Fibroblast of lung (primary cell): ENCODE measurements at regions not wholly inside any gene's neighbourhood (a gene's known extent, or its start where the extent isn't known, plus 50 kb on each side); places are given as distances from the start of the nearest gene placed in this dataset.

Experiments used
- DNase-seq, 2 donors: peaks; one replicate each; pipeline versions ENCODE4 v3.0.0 to v3.0.0-alpha.2; 2010; ENCODE audit warnings: low read depth in 2 of 2
- H2AFZ ChIP-seq: 2 replicates; pipeline ENCODE4 v1.5.1; 2012; ENCODE audit warnings: low read length, control low read depth, inconsistent platforms
- H3K27ac ChIP-seq: 2 replicates; pipeline ENCODE4 v1.5.1; 2011; ENCODE audit warnings: low read length, control low read depth; ENCODE audit not compliant: insufficient read depth
- H3K27me3 ChIP-seq: 2 replicates; pipeline ENCODE4 v1.5.1; 2011; ENCODE audit warnings: mild to moderate bottlenecking, low read length; ENCODE audit not compliant: control insufficient read depth, insufficient read depth
- H3K36me3 ChIP-seq: 2 replicates; pipeline ENCODE4 v1.5.1; 2011; ENCODE audit warnings: low read length; ENCODE audit not compliant: control insufficient read depth, insufficient read depth
- H3K4me1 ChIP-seq: 2 replicates; pipeline ENCODE4 v1.5.1; 2011; ENCODE audit warnings: low read length; ENCODE audit not compliant: control insufficient read depth, insufficient read depth; ENCODE audit errors: extremely low read depth
- H3K4me2 ChIP-seq: 2 replicates; pipeline ENCODE4 v1.5.1; 2011; ENCODE audit warnings: low read length, control low read depth; ENCODE audit not compliant: insufficient read depth; ENCODE audit errors: extremely low read depth
- H3K4me3 ChIP-seq, 4 experiments: fragments of 200-600 bp in 1 of 4; sonication (generic) in 1 of 4; replicated peaks in 1 of 4; 2 replicates each; pipeline ENCODE4 v1.5.1; 2011 to 2016; ENCODE audit warnings: low read length in 4 of 4, low read depth in 3 of 4, mild to moderate bottlenecking in 3 of 4, control low read depth in 2 of 4, inconsistent platforms in 1 of 4, mixed read lengths in 1 of 4; ENCODE audit not compliant: insufficient read depth in 1 of 4; ENCODE audit errors: control extremely low read depth in 1 of 4
- H3K79me2 ChIP-seq: 2 replicates; pipeline ENCODE4 v1.5.1; 2012; ENCODE audit warnings: mild to moderate bottlenecking, low read length, inconsistent platforms; ENCODE audit not compliant: control insufficient read depth, insufficient read depth
- H3K9ac ChIP-seq: 2 replicates; pipeline ENCODE4 v1.5.1; 2011; ENCODE audit warnings: mild to moderate bottlenecking, low read length, control low read depth; ENCODE audit not compliant: insufficient read depth
- H3K9me3 ChIP-seq: 2 replicates; pipeline ENCODE4 v1.5.1; 2012; ENCODE audit warnings: low read depth, low read length; ENCODE audit not compliant: control insufficient read depth, insufficient read depth
- H4K20me1 ChIP-seq: 2 replicates; pipeline ENCODE4 v1.5.1; 2011; ENCODE audit warnings: low read length; ENCODE audit not compliant: control insufficient read depth, insufficient read depth; ENCODE audit errors: extremely low read depth
- CTCF ChIP-seq, 2 donors: IDR thresholded peaks in 1 of 2; conservative IDR thresholded peaks in 1 of 2; 1 replicate in 1 of 2; 2 replicates in 1 of 2; pipeline ENCODE4 v1.5.1; 2011 to 2012; ENCODE audit warnings: low read length in 2 of 2, control low read depth in 1 of 2, inconsistent platforms in 1 of 2, low read depth in 1 of 2, mild to moderate bottlenecking in 1 of 2
- EZH2 ChIP-seq: IDR thresholded peaks from 2 replicates; pipeline ENCODE4 v1.5.1; 2012; ENCODE audit warnings: low read length, control low read depth, mild to moderate bottlenecking; ENCODE audit errors: missing control alignments

GRCh38 chr15:81454024-81454423 is 80.0 kb upstream of the TMC3 start:
- Histone ChIP-seq H3K79me2 (no peaks in the 10 kb centered on the region), H4K20me1 (no peaks in the 10 kb centered on the region), H2AFZ (no peak overlapping the region), H3K27ac (no peak overlapping the region), H3K9ac (no peak overlapping the region), H3K9me3 (no peaks in the 10 kb centered on the region), H3K36me3 (no peaks in the 10 kb centered on the region), H3K4me1 (no peaks in the 10 kb centered on the region), H3K4me2 (no peak overlapping the region), H3K4me3 (no peak overlapping the region), H3K27me3 (no peaks in the 10 kb centered on the region)
- TF ChIP-seq EZH2: no peak
- TF ChIP-seq CTCF (conservative IDR thresholded peaks at IDR 0.05 in 1 of 2, IDR thresholded peaks at IDR 0.05 in 1 of 2; ENCODE audit: low read depth in 1 of 2, low read length in 2 of 2): no peak
- DNase-seq: no peak

GRCh38 chr15:81450721-81451120 is 76.7 kb upstream of the TMC3 start:
- no peaks in the 10 kb centered on the region for H3K4me1 ChIP-seq
- no peak for DNase-seq
- no peak overlapping the region for H2AFZ ChIP-seq
- H4K20me1 ChIP-seq: no peaks in the 10 kb centered on the region
- no peaks in the 10 kb centered on the region for H3K27me3 ChIP-seq
- H3K4me2 ChIP-seq: no peak overlapping the region
- no peaks in the 10 kb centered on the region for H3K79me2 ChIP-seq
- no peak overlapping the region for H3K27ac ChIP-seq
- TF ChIP-seq CTCF (conservative IDR thresholded peaks at IDR 0.05 in 1 of 2, IDR thresholded peaks at IDR 0.05 in 1 of 2; ENCODE audit: low read depth in 1 of 2, low read length in 2 of 2): no peak
- no peak for TF ChIP-seq EZH2
- no peak overlapping the region for H3K9ac ChIP-seq
- H3K9me3 ChIP-seq: no peaks in the 10 kb centered on the region
- H3K36me3 ChIP-seq: no peaks in the 10 kb centered on the region
- H3K4me3 ChIP-seq: no peak overlapping the region

- Histone ChIP-seq H3K4me3 (no peak overlapping the region), H3K4me1 (no peaks in the 10 kb centered on the region), H4K20me1 (no peaks in the 10 kb centered on the region), H3K27me3 (no peaks in the 10 kb centered on the region), H3K4me2 (no peak overlapping the region), H3K9ac (no peak overlapping the region), H3K79me2 (no peaks in the 10 kb centered on the region), H2AFZ (no peak overlapping the region), H3K27ac (no peak overlapping the region), H3K36me3 (no peaks in the 10 kb centered on the region), H3K9me3 (no peaks in the 10 kb centered on the region)
- no peak for DNase-seq
- no peak for TF ChIP-seq CTCF (conservative IDR thresholded peaks at IDR 0.05 in 1 of 2, IDR thresholded peaks at IDR 0.05 in 1 of 2; ENCODE audit: low read depth in 1 of 2, low read length in 2 of 2)
- no peak for TF ChIP-seq EZH2
These were observed 75.9 kb upstream of the TMC3 start for GRCh38 chr15:81449836-81450474.
